K562 (cell line): ENCODE measurements at regions not wholly inside any gene's neighbourhood (a gene's known extent, or its start where the extent isn't known, plus 50 kb on each side); places are given as distances from the start of the nearest gene placed in this dataset.

ENCODE experiments used
- ATF7 ChIP-seq: fragments of 450-650 bp; IDR thresholded peaks from 2 replicates; pipeline ENCODE4 v1.7.1; 2014; ENCODE audit warnings: mild to moderate bottlenecking, moderate library complexity
- DDX20 ChIP-seq: fragments of 450-650 bp; IDR thresholded peaks from 2 replicates; pipeline ENCODE4 v1.6.1; 2016; ENCODE audit warnings: missing genetic modification characterization, low read depth, mild to moderate bottlenecking, missing compliant biosample characterization, moderate library complexity
- EP300 ChIP-seq: IDR thresholded peaks from 2 replicates; pipeline ENCODE4 v1.6.1; 2012; ENCODE audit warnings: low read length, improper control_type of control experiment
- ETS2 ChIP-seq: IDR thresholded peaks from 2 replicates; pipeline ENCODE4 v1.6.1; 2016; ENCODE audit warnings: borderline replicate concordance, missing genetic modification characterization, mild to moderate bottlenecking, moderate library complexity, missing compliant biosample characterization; ENCODE audit not compliant: poor library complexity, severe bottlenecking
- FOS ChIP-seq: IDR thresholded peaks from 3 replicates; pipeline ENCODE4 v1.6.1; 2011; ENCODE audit not compliant: insufficient read length; ENCODE audit errors: extremely low read depth
- JUN ChIP-seq, 2 experiments: sonication (generic) in 1 of 2; formaldehyde crosslinking in 1 of 2; IDR thresholded peaks; 2 replicates each; pipeline versions ENCODE4 v1.6.1 to v1.8.0; 2012 to 2022; ENCODE audit warnings: borderline replicate concordance in 2 of 2, mild to moderate bottlenecking in 2 of 2, improper control_type of control experiment in 1 of 2, low read depth in 1 of 2, low read length in 1 of 2, missing genetic modification reagents in 1 of 2
- KLF16 ChIP-seq: IDR thresholded peaks from 2 replicates; pipeline ENCODE4 v1.6.1; 2016; ENCODE audit warnings: antibody characterized with exemption
- SIN3A ChIP-seq, 2 experiments: fragments of 150-350 bp in 1 of 2; IDR thresholded peaks; 2 replicates each; pipeline ENCODE4 v1.6.1; 2011 to 2016; ENCODE audit warnings: borderline replicate concordance in 2 of 2, low read depth in 2 of 2, low read length in 2 of 2, mild to moderate bottlenecking in 2 of 2, moderate library complexity in 2 of 2; ENCODE audit not compliant: control insufficient read depth in 1 of 2
- ZBTB7A ChIP-seq: IDR thresholded peaks from 2 replicates; pipeline ENCODE4 v1.6.1; 2011; ENCODE audit warnings: low read depth, mild to moderate bottlenecking, low read length, moderate library complexity, borderline replicate concordance; ENCODE audit not compliant: control insufficient read depth
- ZNF707 ChIP-seq: fragments of 250-450 bp; sonication (Bioruptor Pico); conservative IDR thresholded peaks from 2 replicates; pipeline ENCODE4 v1.8.0; 2022; ENCODE audit warnings: inconsistent platforms, mild to moderate bottlenecking, moderate library complexity
- TF ChIP-seq, protein P1 (sequence below): fragments of 250-450 bp; sonication (Bioruptor Pico); IDR thresholded peaks from 2 replicates; pipeline ENCODE4 v1.8.0; 2021; ENCODE audit warnings: borderline replicate concordance, mild to moderate bottlenecking, moderate library complexity; ENCODE audit not compliant: poor library complexity, severe bottlenecking
- TF ChIP-seq, protein P2 (sequence below), 3 experiments: IDR thresholded peaks in 2 of 3; conservative IDR thresholded peaks in 1 of 3; 2 replicates each; pipeline ENCODE4 v1.5.1; 2011 to 2012; ENCODE audit warnings: low read length in 3 of 3, mild to moderate bottlenecking in 3 of 3, control low read depth in 2 of 3, improper control_type of control experiment in 1 of 3, inconsistent platforms in 1 of 3, low read depth in 1 of 3, mixed read lengths in 1 of 3, moderate library complexity in 1 of 3; ENCODE audit not compliant: insufficient read depth in 2 of 3

DNA sequence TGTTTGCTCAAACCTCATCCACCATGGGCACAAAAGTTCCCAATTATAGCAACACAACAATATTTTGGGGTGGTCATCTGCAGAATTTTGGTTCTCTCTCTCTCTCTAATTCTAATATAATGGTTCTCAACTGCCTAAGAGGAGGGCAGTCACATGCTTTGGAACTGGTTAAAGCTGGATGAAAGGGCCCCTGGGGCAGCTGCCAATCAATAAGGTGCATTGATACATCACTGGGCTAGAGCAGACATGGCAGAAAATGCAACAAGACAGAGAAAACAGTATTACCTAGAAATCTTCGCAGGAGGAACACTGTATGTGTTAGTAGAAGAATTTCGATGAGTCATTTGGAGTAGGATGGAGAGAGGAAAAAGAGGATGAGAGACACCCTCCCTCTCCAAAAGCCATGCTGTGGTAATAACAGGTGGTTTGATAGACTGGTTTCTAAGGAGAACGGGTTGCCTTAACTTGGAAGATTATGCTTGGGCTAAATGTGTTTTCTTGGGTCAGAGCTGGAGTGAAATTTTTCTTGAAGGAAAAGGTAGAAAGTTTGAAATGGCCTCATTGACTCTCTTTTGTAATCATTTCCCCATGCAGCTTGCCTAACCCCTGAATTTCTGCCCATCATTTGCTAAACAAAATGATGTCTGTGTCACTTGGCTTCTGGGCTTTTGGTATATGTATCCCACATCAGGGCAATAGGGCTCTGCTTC, 67.1 kb upstream of the HIF1A start:
- TF ChIP-seq KLF16 (no peak), FOS (no peak), ATF7 (no peak), ZBTB7A (no peak), DDX20 (tag) (no peak), SIN3A (IDR thresholded peaks at IDR 0.05; ENCODE audit: borderline replicate concordance in 2 of 2, control insufficient read depth in 1 of 2, low read depth in 2 of 2, low read length in 2 of 2) (no peak), ETS2 (no peak), EP300 (no peak), ZNF707 (CRISPR knock-in tag) (no peak), JUN (IDR thresholded peaks at IDR 0.05; ENCODE audit: borderline replicate concordance, low read depth, low read length) (no peak), JUN (CRISPR knock-in tag; IDR thresholded peaks at IDR 0.05; ENCODE audit: borderline replicate concordance) (no peak)
- TF ChIP-seq, protein P1, sequence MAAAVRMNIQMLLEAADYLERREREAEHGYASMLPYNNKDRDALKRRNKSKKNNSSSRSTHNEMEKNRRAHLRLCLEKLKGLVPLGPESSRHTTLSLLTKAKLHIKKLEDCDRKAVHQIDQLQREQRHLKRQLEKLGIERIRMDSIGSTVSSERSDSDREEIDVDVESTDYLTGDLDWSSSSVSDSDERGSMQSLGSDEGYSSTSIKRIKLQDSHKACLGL (CRISPR knock-in tag), result no peak
- TF ChIP-seq, protein P2, sequence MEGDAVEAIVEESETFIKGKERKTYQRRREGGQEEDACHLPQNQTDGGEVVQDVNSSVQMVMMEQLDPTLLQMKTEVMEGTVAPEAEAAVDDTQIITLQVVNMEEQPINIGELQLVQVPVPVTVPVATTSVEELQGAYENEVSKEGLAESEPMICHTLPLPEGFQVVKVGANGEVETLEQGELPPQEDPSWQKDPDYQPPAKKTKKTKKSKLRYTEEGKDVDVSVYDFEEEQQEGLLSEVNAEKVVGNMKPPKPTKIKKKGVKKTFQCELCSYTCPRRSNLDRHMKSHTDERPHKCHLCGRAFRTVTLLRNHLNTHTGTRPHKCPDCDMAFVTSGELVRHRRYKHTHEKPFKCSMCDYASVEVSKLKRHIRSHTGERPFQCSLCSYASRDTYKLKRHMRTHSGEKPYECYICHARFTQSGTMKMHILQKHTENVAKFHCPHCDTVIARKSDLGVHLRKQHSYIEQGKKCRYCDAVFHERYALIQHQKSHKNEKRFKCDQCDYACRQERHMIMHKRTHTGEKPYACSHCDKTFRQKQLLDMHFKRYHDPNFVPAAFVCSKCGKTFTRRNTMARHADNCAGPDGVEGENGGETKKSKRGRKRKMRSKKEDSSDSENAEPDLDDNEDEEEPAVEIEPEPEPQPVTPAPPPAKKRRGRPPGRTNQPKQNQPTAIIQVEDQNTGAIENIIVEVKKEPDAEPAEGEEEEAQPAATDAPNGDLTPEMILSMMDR (IDR thresholded peaks at IDR 0.05 in 2 of 3, conservative IDR thresholded peaks at IDR 0.05 in 1 of 3; ENCODE audit: insufficient read depth in 2 of 3, low read depth in 1 of 3, low read length in 3 of 3), result no peak
